Calu3 (cell line): ENCODE measurements at regions not wholly inside any gene's neighbourhood (a gene's known extent, or its start where the extent isn't known, plus 50 kb on each side); places are given as distances from the start of the nearest gene placed in this dataset.

Source experiments
- BruUV-seq: library from RNA; stranded (reverse); fragments of 400-500 nt; replicated peaks from 2 replicates; lab custom pipeline; 2021; lab: Mats Ljungman, UMichigan
- CTCF ChIA-PET: fragments of 300-600 bp; sonication (Branson Sonifier 250); formaldehyde crosslinking; loops from one replicate; lab custom pipeline; 2022; ENCODE audit warnings: antibody characterized with exemption; lab: Charles Lee
- DNase-seq: peaks from one replicate; pipeline ENCODE4 v3.0.0; 2022
- H3K27ac Mint-ChIP-seq: one replicate; pipeline ENCODE4 v1.8.0; 2022; ENCODE audit warnings: mixed read lengths; ENCODE audit not compliant: unreplicated experiment
- H3K27me3 Mint-ChIP-seq: one replicate; pipeline ENCODE4 v1.8.0; 2022; ENCODE audit warnings: mixed read lengths; ENCODE audit not compliant: unreplicated experiment
- H3K36me3 Mint-ChIP-seq: one replicate; pipeline ENCODE4 v1.8.0; 2022; ENCODE audit warnings: mild to moderate bottlenecking, moderate library complexity, mixed read lengths; ENCODE audit not compliant: insufficient read depth, unreplicated experiment
- H3K4me1 Mint-ChIP-seq: one replicate; pipeline ENCODE4 v1.8.0; 2022; ENCODE audit warnings: mild to moderate bottlenecking, low read depth, mixed read lengths; ENCODE audit not compliant: unreplicated experiment
- H3K4me3 Mint-ChIP-seq: one replicate; pipeline ENCODE4 v1.8.0; 2022; ENCODE audit warnings: mild to moderate bottlenecking, low read depth, moderate library complexity, mixed read lengths; ENCODE audit not compliant: unreplicated experiment
- H3K9me3 Mint-ChIP-seq: one replicate; pipeline ENCODE4 v1.8.0; 2022; ENCODE audit warnings: low read depth, mixed read lengths; ENCODE audit not compliant: unreplicated experiment
- CTCF ChIP-seq: fragments of 200-600 bp; IDR thresholded peaks from one replicate; pipeline ENCODE4 v1.8.0; 2022; ENCODE audit warnings: antibody characterized with exemption; ENCODE audit not compliant: unreplicated experiment
- intact Hi-C: fragments of 100-400 bp; cut with micrococcal nuclease; formaldehyde crosslinking; loops from one replicate; pipeline ENCODE4 v1.10.0; 2022; ENCODE audit not compliant: unreplicated experiment

GRCh38 chr9:26682796-26683496 lies 209.7 kb downstream of the CAAP1 start:
- TF ChIP-seq CTCF: no peak
- Mint-ChIP-seq H3K27me3 (peaks cover 16% of the 10 kb centered on the region), H3K27ac (no peak overlapping the region), H3K4me1 (no peaks in the 10 kb centered on the region), H3K4me3 (no peak overlapping the region), H3K9me3 (no peaks in the 10 kb centered on the region), H3K36me3 (no peaks in the 10 kb centered on the region)
- DNase-seq: no peak
- CTCF ChIA-PET: no interaction called here
- no TSS peak for BruUV-seq
- intact Hi-C loops: no loop called here

GRCh38 chr9:26682041-26682440 lies 210.6 kb downstream of the CAAP1 start:
- no peaks in the 10 kb centered on the region for H3K36me3 Mint-ChIP-seq
- no peak overlapping the region for H3K4me3 Mint-ChIP-seq
- CTCF ChIA-PET: no interaction called here

GRCh38 chr9:26677965-26678706 lies 214.5 kb downstream of the CAAP1 start:
- Mint-ChIP-seq H3K27ac (no peak overlapping the region), H3K4me3 (no peak overlapping the region), H3K9me3 (no peaks in the 10 kb centered on the region), H3K27me3 (no peaks in the 10 kb centered on the region), H3K36me3 (no peaks in the 10 kb centered on the region), H3K4me1 (no peaks in the 10 kb centered on the region)
- TF ChIP-seq CTCF: no peak
- intact Hi-C loops: no loop called here
- DNase-seq: no peak
- no TSS peak for BruUV-seq
- CTCF ChIA-PET: no interaction called here

More at GRCh38 chr9:26682041-26682440, 210.6 kb downstream of the CAAP1 start:
- no TSS peak for BruUV-seq
- Mint-ChIP-seq H3K27me3 (peaks cover 16% of the 10 kb centered on the region), H3K4me1 (no peaks in the 10 kb centered on the region), H3K9me3 (no peaks in the 10 kb centered on the region), H3K27ac (no peak overlapping the region)
- no peak for DNase-seq
- intact Hi-C loops: no loop called here
- no peak for TF ChIP-seq CTCF

GRCh38 chr9:26675035-26675434 lies 217.6 kb downstream of the CAAP1 start:
- no TSS peak for BruUV-seq
- H3K36me3 Mint-ChIP-seq: no peaks in the 10 kb centered on the region

More at GRCh38 chr9:26675035-26675434, 217.6 kb downstream of the CAAP1 start:
- CTCF ChIA-PET: no interaction called here
- no peaks in the 10 kb centered on the region for H3K9me3 Mint-ChIP-seq
- no peaks in the 10 kb centered on the region for H3K27me3 Mint-ChIP-seq
- H3K4me1 Mint-ChIP-seq: no peaks in the 10 kb centered on the region
- DNase-seq: no peak
- no peak overlapping the region for H3K27ac Mint-ChIP-seq
- no peak for TF ChIP-seq CTCF
- intact Hi-C loops: no loop called here
- no peak overlapping the region for H3K4me3 Mint-ChIP-seq
